Right kidney (tissue), 1 donor: ENCODE measurements at regions not wholly inside any gene's neighbourhood (a gene's known extent, or its start where the extent isn't known, plus 50 kb on each side); places are given as distances from the start of the nearest gene placed in this dataset.
"Not testable (repeated sequence)": the region's sequence is repeated elsewhere in the genome, so short reads cannot be mapped to it uniquely, and the experiment has no call there.

Experiments used
- DNase-seq: peaks from one replicate; pipeline ENCODE4 v3.0.0-alpha.2; 2016

GRCh38 chr12:43252585-43252984 is 299.4 kb downstream of the ADAMTS20 start:
- no peak for DNase-seq

GRCh38 chr12:43245947-43246346 is 306.1 kb downstream of the ADAMTS20 start:
- DNase-seq, result no peak

DNA sequence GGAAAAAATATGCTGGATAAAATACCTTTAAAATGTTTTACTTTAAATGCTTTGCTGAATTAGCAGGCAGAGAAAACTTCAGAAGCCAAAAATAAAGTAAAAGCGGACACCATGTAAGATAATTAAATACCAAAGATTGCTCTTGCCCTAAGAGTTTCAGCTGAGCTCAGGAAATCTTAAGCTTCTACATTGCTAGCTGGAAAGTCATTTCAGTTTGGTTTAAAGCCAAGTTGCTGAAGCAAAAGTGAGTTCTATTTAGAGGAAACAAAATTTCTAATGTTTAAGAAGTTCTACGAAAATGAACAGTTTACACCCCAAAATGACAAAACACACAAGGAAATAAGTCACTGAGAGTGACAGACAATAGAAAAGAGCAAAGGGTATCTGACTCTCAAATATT is 310.0 kb downstream of the ADAMTS20 start:
- DNase-seq, result no peak

- DNase-seq, result no peak
These were observed 313.7 kb downstream of the ADAMTS20 start for GRCh38 chr12:43238281-43238680.

DNA sequence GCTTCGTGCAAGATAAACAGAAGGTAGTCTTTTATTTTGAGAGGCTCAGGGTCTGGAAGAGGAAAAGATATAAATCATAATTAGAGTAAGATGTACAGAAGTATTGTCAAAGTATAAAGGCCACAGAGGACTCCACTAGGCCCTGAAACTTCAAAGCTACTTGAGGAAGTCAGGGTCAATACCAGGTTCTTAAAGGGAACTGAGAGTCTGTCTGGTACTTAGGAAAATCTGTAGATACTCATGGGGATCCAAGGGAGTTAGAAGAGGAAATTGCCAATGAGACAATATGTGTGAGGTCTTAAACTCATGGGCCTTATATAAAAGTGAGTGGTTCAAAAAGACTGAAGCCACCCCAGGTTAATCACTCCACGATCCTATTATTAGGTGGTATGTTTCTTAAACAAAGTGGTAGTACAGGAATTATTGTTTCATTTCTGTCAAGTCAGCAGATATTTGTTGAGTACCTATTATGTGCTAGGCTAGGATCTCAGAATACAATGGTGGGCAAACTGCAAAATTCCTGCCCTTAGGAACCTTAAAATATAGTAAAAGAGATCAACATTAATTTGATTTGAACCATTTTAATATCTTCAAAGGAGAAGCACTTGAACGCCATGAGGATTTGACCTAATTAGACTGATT is 314.6 kb downstream of the ADAMTS20 start:
- DNase-seq, result no peak

GRCh38 chr12:43235721-43236120 is 316.3 kb downstream of the ADAMTS20 start:
- DNase-seq, result no peak

GRCh38 chr12:43233861-43234260 is 318.1 kb downstream of the ADAMTS20 start:
- no peak for DNase-seq

- DNase-seq, result no peak
These were observed 325.9 kb downstream of the ADAMTS20 start for GRCh38 chr12:43226151-43226550.

GRCh38 chr12:43224190-43224805 is 327.7 kb downstream of the ADAMTS20 start:
- DNase-seq, result not testable (repeated sequence)

DNA sequence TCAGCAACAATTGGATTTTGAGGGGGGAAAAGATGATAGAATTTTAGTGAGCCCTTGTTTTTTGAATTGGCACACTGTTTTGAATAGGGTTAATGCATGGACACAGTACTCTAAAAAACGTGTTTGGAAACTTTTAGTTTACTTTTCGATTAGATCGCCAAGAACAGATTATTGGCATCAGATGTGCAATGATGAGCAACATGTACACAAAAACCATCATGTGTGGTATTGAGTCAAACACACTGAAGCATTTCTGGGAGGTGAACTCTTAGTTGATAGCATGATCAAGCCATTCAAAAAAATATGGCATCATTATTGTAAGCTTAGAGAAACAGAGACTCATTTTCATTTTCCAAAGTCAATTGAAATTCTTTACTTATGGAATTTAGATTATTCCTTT is 329.2 kb downstream of the ADAMTS20 start:
- DNase-seq, result no peak

DNA sequence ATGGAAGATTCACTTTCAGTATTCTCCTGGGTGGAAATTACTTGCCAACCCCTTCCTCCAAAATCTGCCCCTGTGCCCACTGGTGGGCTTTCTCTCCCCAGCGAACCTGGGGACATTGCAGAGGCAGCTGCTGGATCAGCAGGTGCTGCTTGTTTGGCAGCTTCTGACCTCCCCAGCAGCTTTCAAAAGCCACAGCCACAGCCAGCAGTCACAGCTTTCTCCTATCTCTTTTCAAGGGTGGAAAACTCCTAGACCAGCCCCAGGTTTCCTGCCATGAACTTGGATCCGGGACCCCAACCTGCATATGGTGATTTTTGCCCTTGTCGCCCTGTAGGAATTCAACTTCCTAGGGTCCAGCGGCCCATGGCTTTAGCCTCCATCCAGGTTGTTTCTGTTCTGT is 330.8 kb downstream of the ADAMTS20 start:
- no peak for DNase-seq

GRCh38 chr12:43216490-43216889 is 335.5 kb downstream of the ADAMTS20 start:
- DNase-seq, result no peak

DNA sequence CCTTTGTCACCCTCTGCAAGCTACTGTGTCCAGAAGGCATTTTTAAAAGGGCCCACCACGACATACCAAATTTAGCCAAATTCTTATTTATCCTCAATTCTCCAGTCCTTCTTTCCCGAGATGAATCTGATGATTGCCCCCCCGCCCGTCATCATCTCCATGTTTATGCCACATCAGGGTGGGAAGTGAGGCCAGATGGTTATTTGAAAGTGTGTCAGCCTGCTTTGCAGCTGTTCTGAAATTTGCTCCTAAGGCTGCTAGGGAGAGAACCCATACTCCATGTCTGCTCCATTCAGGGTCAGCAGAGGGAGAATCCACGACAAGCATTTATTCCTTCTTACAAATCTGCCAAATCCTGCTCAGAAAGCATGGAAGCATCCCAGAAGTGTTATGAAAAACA is 337.8 kb downstream of the ADAMTS20 start:
- no peak for DNase-seq

- DNase-seq, result no peak
These were observed 338.4 kb downstream of the ADAMTS20 start for GRCh38 chr12:43213608-43214007.

GRCh38 chr12:43210485-43211192 is 341.4 kb downstream of the ADAMTS20 start:
- no peak for DNase-seq

DNA sequence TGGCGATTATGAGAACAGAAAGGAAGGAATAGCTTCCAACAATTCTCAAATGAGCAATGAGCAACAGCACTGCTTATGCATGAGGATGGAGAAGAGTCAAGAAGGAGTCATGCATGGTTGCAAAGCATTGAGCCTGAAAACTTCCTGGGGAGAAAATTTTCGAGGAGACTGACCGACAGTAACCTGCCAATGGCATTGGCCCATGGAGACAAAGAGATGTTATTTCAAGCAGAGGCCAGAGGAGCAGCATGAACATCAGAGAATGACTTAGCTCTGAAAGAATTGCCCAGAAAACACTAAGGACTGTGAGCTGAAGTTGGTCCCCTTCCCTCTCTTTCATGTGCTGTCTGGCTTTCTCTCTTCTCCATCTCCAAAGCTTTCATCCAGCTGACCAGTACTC is 343.4 kb downstream of the ADAMTS20 start:
- no peak for DNase-seq

DNA sequence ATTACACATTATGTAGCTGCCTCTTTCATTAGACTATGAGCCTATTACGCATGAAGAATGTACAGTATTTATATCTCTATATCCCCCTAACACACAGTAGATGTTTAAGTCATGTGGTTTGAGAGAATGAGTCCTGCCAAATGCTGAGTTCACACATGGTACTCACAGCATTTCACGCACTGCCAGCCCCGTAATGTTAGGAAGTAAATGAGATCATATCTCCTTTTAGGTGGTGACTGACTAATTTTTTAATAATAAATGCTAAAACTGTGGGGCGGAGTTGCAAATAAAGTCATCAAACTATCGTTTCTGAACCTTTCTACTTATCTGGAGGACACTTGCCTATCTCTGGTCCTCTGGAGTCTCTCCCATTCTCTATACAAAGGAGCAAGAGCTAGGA is 343.8 kb downstream of the ADAMTS20 start:
- DNase-seq, result no peak

DNA sequence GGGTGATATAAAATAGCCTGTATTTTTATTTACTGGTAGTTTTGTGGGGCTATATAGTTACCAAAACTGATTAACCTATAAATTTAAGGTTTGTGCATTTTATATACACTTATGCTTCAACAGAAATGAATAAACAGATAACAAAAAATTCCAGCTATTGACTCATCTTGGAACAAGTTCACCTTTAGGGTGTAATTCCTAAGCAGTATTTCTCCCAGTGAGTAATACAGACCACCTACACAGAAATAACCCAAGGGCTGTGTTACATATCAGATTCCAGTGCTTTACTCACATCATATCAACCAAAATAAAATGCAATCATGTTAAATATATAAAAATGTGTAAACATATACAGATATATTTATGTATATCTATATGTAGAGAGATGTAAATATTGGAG is 345.6 kb downstream of the ADAMTS20 start:
- no peak for DNase-seq

DNA sequence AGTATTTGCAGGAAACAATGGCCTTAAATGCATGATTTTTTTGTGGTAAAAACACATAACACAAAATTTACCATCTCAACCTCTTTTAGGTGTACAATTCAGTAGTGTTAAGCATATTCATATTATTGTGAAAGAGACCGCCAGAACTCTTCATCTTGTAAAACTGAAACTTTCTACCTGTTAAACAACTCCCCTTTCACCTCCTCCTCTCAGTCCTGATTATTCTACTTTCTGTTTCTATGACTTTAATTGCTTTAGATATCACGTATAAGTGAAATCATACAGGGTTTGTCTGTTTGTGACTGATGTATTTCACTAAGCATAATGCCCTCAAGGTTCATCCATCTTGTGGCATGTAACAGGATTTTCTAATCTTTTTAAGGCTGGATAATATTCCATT is 353.4 kb downstream of the ADAMTS20 start:
- no peak for DNase-seq

DNA sequence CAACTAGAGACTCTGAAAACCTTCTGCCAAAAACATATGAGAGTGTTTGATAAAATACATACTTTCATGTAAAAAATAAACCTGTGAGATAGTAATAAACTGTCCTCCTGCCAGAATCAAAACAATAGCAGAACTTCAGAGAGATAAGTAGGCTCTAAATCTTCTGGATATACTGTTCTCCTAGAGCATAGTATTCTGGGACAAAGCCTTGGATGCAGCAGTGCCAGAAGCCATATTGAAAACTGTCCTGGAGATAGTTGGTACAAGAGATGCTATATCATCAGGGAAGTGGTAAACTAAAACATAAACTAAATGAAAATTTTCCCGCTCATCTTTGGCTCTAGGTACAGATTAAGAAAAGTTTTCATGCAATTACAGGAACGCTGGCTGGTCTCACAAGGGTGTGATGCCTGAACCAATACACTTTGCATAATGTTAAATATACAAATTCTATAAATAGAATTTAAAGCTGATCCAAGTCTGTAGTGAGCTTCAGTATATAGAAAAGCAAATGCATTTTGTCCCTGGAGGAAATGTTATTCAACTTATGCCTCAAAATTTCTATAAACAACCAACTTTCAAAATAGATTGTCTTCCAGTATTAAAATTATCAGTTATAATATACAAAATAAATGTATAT is 355.6 kb downstream of the ADAMTS20 start:
- no peak for DNase-seq

DNA sequence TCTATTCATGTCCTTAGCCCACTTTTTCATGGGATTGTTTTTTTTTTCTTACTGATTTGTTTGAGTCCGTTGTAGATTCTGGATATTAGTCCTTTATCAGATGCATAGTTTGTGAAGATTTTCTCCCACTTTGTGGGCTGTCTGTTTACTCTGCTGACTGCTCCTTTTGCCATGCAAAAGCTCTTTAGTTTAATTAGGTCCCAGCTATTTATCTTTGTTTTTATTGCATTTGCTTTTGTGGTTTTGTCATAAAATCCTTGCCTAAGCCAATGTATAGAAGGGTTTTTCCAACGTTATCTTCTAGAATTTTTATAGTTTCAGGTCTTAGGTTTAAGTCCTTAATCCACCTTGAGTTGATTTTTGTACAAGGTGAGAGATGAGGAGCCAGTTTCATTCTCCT is 358.9 kb downstream of the ADAMTS20 start:
- DNase-seq, result not testable (repeated sequence)

DNA sequence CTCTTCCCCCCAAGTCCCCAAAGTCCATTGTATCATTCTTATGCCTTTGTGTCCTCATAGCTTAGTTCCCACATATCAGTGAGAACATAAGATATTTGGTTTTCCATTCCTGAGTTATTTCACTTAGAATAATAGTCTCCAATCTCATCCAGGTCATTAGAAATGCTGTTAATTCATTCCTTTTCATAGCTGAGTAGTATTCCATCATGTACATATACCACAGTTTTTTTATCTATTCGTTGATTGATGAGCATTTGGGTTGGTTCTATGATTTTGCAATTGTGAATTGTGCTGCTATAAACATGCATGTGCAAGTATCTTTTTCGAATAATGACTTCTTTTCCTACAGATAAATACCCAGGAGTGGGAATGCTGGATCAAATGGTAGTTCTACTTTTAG is 359.6 kb downstream of the ADAMTS20 start:
- not testable (repeated sequence) for DNase-seq

DNA sequence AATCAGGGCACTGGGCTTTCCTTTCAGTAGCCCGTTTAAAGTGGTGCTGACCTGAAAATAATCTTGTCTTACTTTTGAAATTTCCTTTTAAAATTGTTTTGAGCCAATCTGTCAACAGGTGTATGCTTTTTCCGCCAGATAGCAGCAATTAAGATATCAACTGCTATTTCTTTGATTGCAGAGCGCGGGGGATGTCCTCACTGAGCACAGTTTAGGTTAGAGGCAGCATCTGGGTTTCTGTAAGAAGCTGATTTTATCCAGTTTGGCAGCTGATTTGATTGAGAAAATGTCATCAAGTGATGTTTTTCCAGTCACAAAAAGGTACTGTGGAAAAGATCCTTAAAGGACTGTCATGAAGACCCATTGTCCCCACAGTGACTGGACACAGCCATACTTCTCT is 371.8 kb downstream of the ADAMTS20 start:
- no peak for DNase-seq
